ENCODE measurements at regions not wholly inside any gene's neighbourhood (a gene's known extent, or its start where the extent isn't known, plus 50 kb on each side); places are given as distances from the start of the nearest gene placed in this dataset.

DNA sequence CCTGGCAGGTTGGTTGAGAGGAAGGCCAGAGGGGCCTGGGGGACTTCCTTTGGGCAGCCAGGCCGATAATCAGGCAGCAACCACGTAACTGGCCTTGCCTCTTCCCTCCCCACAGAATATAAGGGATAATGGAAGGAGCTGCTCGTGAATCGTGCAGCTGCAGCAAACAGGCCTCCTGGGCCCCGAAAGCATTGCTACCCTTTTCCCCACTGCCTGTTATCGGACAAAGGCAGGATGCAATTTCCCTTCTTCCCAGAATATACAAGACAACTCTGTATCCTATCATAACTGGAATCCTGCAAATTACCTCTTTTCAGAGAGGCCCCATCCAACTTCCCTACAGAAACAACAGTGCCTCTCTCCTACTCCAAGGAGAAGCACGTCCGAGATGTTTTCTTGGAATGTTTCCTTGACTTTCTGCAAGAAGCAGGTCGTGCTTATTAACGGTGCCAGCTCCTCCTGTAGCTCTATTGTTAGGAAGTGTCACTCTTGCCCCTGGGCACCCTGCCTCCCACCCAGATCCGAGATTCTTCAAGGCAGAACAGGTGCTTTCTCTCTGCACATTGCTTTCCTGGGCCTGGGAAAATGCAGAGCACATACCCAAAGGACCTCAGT is 106.0 kb upstream of the TIAM1 start (continued):
- TF ChIP-seq, protein P1, sequence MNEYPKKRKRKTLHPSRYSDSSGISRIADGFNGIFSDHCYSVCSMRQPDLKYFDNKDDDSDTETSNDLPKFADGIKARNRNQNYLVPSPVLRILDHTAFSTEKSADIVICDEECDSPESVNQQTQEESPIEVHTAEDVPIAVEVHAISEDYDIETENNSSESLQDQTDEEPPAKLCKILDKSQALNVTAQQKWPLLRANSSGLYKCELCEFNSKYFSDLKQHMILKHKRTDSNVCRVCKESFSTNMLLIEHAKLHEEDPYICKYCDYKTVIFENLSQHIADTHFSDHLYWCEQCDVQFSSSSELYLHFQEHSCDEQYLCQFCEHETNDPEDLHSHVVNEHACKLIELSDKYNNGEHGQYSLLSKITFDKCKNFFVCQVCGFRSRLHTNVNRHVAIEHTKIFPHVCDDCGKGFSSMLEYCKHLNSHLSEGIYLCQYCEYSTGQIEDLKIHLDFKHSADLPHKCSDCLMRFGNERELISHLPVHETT (CRISPR knock-in tag; conservative IDR thresholded peaks at IDR 0.05 in 1 of 2, IDR thresholded peaks at IDR 0.05 in 1 of 2) = no peak
- TF ChIP-seq, protein P2, sequence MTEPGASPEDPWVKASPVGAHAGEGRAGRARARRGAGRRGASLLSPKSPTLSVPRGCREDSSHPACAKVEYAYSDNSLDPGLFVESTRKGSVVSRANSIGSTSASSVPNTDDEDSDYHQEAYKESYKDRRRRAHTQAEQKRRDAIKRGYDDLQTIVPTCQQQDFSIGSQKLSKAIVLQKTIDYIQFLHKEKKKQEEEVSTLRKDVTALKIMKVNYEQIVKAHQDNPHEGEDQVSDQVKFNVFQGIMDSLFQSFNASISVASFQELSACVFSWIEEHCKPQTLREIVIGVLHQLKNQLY (CRISPR knock-in tag; conservative IDR thresholded peaks at IDR 0.05) = no peak
- TF ChIP-seq TARDBP (IDR thresholded peaks at IDR 0.05) (no peak), MXI1 (IDR thresholded peaks at IDR 0.05; ENCODE audit: low read depth, low read length) (no peak), FOXM1 (IDR thresholded peaks at IDR 0.05; ENCODE audit: low read depth) (no peak), FOXM1 (CRISPR knock-in tag; IDR thresholded peaks at IDR 0.05; ENCODE audit: low read depth) (no peak), TRIM28 (IDR thresholded peaks at IDR 0.05) (no peak), EHMT2 (IDR thresholded peaks at IDR 0.05) (no peak), TRIM24 (IDR thresholded peaks at IDR 0.05) (no peak)
- TF ChIP-seq, protein P3, sequence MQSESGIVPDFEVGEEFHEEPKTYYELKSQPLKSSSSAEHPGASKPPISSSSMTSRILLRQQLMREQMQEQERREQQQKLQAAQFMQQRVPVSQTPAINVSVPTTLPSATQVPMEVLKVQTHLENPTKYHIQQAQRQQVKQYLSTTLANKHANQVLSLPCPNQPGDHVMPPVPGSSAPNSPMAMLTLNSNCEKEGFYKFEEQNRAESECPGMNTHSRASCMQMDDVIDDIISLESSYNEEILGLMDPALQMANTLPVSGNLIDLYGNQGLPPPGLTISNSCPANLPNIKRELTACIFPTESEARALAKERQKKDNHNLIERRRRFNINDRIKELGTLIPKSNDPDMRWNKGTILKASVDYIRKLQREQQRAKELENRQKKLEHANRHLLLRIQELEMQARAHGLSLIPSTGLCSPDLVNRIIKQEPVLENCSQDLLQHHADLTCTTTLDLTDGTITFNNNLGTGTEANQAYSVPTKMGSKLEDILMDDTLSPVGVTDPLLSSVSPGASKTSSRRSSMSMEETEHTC (IDR thresholded peaks at IDR 0.05) = no peak
